ENCODE measurements at regions not wholly inside any gene's neighbourhood (a gene's known extent, or its start where the extent isn't known, plus 50 kb on each side); places are given as distances from the start of the nearest gene placed in this dataset.

- no peaks in the 10 kb centered on the region for H3K27me3 ChIP-seq (ENCODE audit: insufficient read depth)
- no peak overlapping the region for H3K4me2 ChIP-seq
- no peak for TF ChIP-seq RXRA (IDR thresholded peaks at IDR 0.05; ENCODE audit: borderline replicate concordance, low read depth)
- no peak for TF ChIP-seq EZH2phosphoT487 (IDR thresholded peaks at IDR 0.05; ENCODE audit: borderline replicate concordance, low read depth)
- no peak for TF ChIP-seq MAX (IDR thresholded peaks at IDR 0.05; ENCODE audit: low read depth)
- no peak for TF ChIP-seq GATA2 (CRISPR knock-in tag; IDR thresholded peaks at IDR 0.05)
- TF ChIP-seq, protein P1, sequence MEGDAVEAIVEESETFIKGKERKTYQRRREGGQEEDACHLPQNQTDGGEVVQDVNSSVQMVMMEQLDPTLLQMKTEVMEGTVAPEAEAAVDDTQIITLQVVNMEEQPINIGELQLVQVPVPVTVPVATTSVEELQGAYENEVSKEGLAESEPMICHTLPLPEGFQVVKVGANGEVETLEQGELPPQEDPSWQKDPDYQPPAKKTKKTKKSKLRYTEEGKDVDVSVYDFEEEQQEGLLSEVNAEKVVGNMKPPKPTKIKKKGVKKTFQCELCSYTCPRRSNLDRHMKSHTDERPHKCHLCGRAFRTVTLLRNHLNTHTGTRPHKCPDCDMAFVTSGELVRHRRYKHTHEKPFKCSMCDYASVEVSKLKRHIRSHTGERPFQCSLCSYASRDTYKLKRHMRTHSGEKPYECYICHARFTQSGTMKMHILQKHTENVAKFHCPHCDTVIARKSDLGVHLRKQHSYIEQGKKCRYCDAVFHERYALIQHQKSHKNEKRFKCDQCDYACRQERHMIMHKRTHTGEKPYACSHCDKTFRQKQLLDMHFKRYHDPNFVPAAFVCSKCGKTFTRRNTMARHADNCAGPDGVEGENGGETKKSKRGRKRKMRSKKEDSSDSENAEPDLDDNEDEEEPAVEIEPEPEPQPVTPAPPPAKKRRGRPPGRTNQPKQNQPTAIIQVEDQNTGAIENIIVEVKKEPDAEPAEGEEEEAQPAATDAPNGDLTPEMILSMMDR (IDR thresholded peaks at IDR 0.05), result no peak
- no peak for TF ChIP-seq TAF1 (IDR thresholded peaks at IDR 0.05; ENCODE audit: borderline replicate concordance, low read depth, low read length)
- no peak for TF ChIP-seq YY1 (IDR thresholded peaks at IDR 0.05; ENCODE audit: low read depth)
- H3K27ac ChIP-seq (ENCODE audit: low read depth in 2 of 2, low read length in 1 of 2), result no peak overlapping the region
- H2AFZ ChIP-seq (ENCODE audit: low read depth), result no peak overlapping the region
- H3K4me3 ChIP-seq (ENCODE audit: low read depth in 2 of 2, low read length in 1 of 2), result no peak overlapping the region
- CTCF ChIA-PET, result interaction anchor here (0.6 to 1.8 kb wide), 7 partner anchors 12 to 1321 kb away, joined by 3 to 5 read pairs (median 3); no protein-coding TSS in a partner anchor
- no peaks in the 10 kb centered on the region; a peak in 1 of 4 replicates for H3K4me1 ChIP-seq (ENCODE audit: control insufficient read depth in 1 of 2, insufficient read depth in 2 of 2, low read depth in 1 of 2, low read length in 1 of 2)
- no peaks in the 10 kb centered on the region for H4K20me1 ChIP-seq (ENCODE audit: insufficient read depth)
- no peak for DNase-seq
- H3K9me3 ChIP-seq, result no peaks in the 10 kb centered on the region
- no peaks in the 10 kb centered on the region for H3F3A ChIP-seq (replicated peaks; ENCODE audit: insufficient read depth)
- WGBS (ENCODE audit: low lambda C conversion rate), result 86% methylated on average over 13 of the region's 14 CpGs
- no peak overlapping the region for H3K9ac ChIP-seq
- H3K79me2 ChIP-seq (ENCODE audit: insufficient read depth), result no peaks in the 10 kb centered on the region
- H3K9me2 ChIP-seq, result no peaks in the 10 kb centered on the region
- no peaks in the 10 kb centered on the region for H3K36me3 ChIP-seq (replicated peaks in 1 of 2; ENCODE audit: control insufficient read depth in 1 of 2, insufficient read depth in 2 of 2, low read length in 1 of 2)
- POLR2A ChIA-PET, result no interaction called here
Observed at GRCh38 chr5:67494186-67494855, 297.7 kb upstream of the CD180 start.

DNA sequence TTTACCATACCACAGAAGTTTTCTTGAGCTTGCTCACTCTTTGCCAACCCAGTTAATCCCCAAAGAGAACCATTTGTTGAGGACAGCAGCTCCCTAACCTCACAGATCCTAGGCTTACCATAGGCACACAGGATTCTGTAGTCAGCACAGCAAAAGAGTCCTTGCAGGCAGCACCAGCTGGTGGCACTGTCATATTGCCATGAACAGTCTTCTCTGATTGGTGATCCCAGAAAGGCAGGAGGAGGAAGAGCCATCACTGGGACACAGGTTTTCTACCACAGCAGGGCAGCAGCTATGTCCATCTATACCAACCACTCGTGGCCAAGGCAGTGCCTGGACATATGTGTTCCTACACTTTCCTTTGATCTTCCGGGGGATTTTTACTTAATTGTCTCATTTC, 297.1 kb upstream of the CD180 start:
- peak; percentile 17 for DNase-seq
- H4K20me1 ChIP-seq (ENCODE audit: insufficient read depth), result no peaks in the 10 kb centered on the region
- H3K9me3 ChIP-seq, result no peaks in the 10 kb centered on the region
- no peaks in the 10 kb centered on the region; a peak in 1 of 4 replicates for H3K4me1 ChIP-seq (ENCODE audit: control insufficient read depth in 1 of 2, insufficient read depth in 2 of 2, low read depth in 1 of 2, low read length in 1 of 2)
- no peaks in the 10 kb centered on the region for H3K36me3 ChIP-seq (replicated peaks in 1 of 2; ENCODE audit: control insufficient read depth in 1 of 2, insufficient read depth in 2 of 2, low read length in 1 of 2)
- H3K79me2 ChIP-seq (ENCODE audit: insufficient read depth), result no peaks in the 10 kb centered on the region
- POLR2A ChIA-PET, result no interaction called here
- no peak overlapping the region for H2AFZ ChIP-seq (ENCODE audit: low read depth)
- H3K27me3 ChIP-seq (ENCODE audit: insufficient read depth), result no peaks in the 10 kb centered on the region
- no peaks in the 10 kb centered on the region for H3F3A ChIP-seq (replicated peaks; ENCODE audit: insufficient read depth)
- H3K9me2 ChIP-seq, result no peaks in the 10 kb centered on the region
- H3K4me2 ChIP-seq, result no peak overlapping the region
- TF ChIP-seq, protein P1 (IDR thresholded peaks at IDR 0.05), result 0 out of 2 replicates have a peak, but pooled peaks have one; percentile 17
- TF ChIP-seq RXRA (IDR thresholded peaks at IDR 0.05; ENCODE audit: borderline replicate concordance, low read depth), result no peak
- TF ChIP-seq SMC3 (IDR thresholded peaks at IDR 0.05; ENCODE audit: low read depth, low read length), result peak; percentile 46; the same call in 1 of the 2 replicates
- TF ChIP-seq, protein P2, sequence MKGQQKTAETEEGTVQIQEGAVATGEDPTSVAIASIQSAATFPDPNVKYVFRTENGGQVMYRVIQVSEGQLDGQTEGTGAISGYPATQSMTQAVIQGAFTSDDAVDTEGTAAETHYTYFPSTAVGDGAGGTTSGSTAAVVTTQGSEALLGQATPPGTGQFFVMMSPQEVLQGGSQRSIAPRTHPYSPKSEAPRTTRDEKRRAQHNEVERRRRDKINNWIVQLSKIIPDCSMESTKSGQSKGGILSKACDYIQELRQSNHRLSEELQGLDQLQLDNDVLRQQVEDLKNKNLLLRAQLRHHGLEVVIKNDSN (IDR thresholded peaks at IDR 0.05; ENCODE audit: borderline replicate concordance, low read depth), result no peak
- TF ChIP-seq FOXJ3 (CRISPR knock-in tag; IDR thresholded peaks at IDR 0.05), result no peak
- TF ChIP-seq RAD21 (IDR thresholded peaks at IDR 0.05; ENCODE audit: low read length), result peak; percentile 67
- 66% methylated on average over 2 of the region's 2 CpGs for WGBS (ENCODE audit: low lambda C conversion rate)
- CTCF ChIA-PET, result interaction anchor here (1.1 to 1.8 kb wide), 5 partner anchors 13 to 779 kb away, joined by 3 to 5 read pairs (median 3); no protein-coding TSS in a partner anchor
- no peak overlapping the region for H3K4me3 ChIP-seq (ENCODE audit: low read depth in 2 of 2, low read length in 1 of 2)
- H3K27ac ChIP-seq (ENCODE audit: low read depth in 2 of 2, low read length in 1 of 2), result no peak overlapping the region
- no peak overlapping the region for H3K9ac ChIP-seq
